ENCODE measurements at regions not wholly inside any gene's neighbourhood (a gene's known extent, or its start where the extent isn't known, plus 50 kb on each side); places are given as distances from the start of the nearest gene placed in this dataset.

- intact Hi-C loops (cut with DNase I): no loop called here
- no peak for TF ChIP-seq CTCF (IDR thresholded peaks at IDR 0.05)
Observed at GRCh38 chr1:183730886-183731573, 73.9 kb upstream of the RGL1 start.

GRCh38 chr1:183730107-183730724 lies 74.7 kb upstream of the RGL1 start:
- H3K27ac ChIP-seq: no peak overlapping the region
- intact Hi-C loops (cut with DNase I): no loop called here
- H3K9me3 ChIP-seq: no peaks in the 10 kb centered on the region
- DNase-seq (ENCODE audit: low spot score in 2 of 2): no peak
- no peak for TF ChIP-seq CTCF (IDR thresholded peaks at IDR 0.05)
- no peaks in the 10 kb centered on the region for H3K27me3 ChIP-seq
- H3K4me1 ChIP-seq: peaks cover 0 to 3% of the 10 kb centered on the region in 2 donors
- H3K36me3 ChIP-seq: no peaks in the 10 kb centered on the region
- no peak overlapping the region for H3K4me3 ChIP-seq

More at GRCh38 chr1:183730886-183731573, 73.9 kb upstream of the RGL1 start:
- Histone ChIP-seq H3K4me3 (no peak overlapping the region), H3K27me3 (no peaks in the 10 kb centered on the region), H3K9me3 (no peaks in the 10 kb centered on the region), H3K27ac (no peak overlapping the region), H3K4me1 (peaks cover 0 to 3% of the 10 kb centered on the region in 2 donors), H3K36me3 (no peaks in the 10 kb centered on the region)
- no peak for DNase-seq (ENCODE audit: low spot score in 2 of 2)

GRCh38 chr1:183726825-183727224 lies 73.7 kb upstream of the APOBEC4 start:
- intact Hi-C loops (cut with DNase I): no loop called here
- H3K27me3 ChIP-seq: no peaks in the 10 kb centered on the region
- H3K36me3 ChIP-seq: no peaks in the 10 kb centered on the region
- H3K4me1 ChIP-seq: no peaks in the 10 kb centered on the region
- no peaks in the 10 kb centered on the region for H3K9me3 ChIP-seq
- TF ChIP-seq CTCF (IDR thresholded peaks at IDR 0.05): no peak
- DNase-seq (ENCODE audit: low spot score in 2 of 2): no peak
- no peak overlapping the region for H3K27ac ChIP-seq
- no peak overlapping the region for H3K4me3 ChIP-seq

GRCh38 chr1:183724350-183725042 lies 71.4 kb upstream of the APOBEC4 start:
- intact Hi-C loops (cut with DNase I): no loop called here
- no peaks in the 10 kb centered on the region for H3K27me3 ChIP-seq
- H3K4me3 ChIP-seq: no peak overlapping the region
- DNase-seq (ENCODE audit: low spot score in 2 of 2): no peak
- no peaks in the 10 kb centered on the region for H3K4me1 ChIP-seq
- no peak overlapping the region for H3K27ac ChIP-seq
- no peaks in the 10 kb centered on the region for H3K36me3 ChIP-seq
- H3K9me3 ChIP-seq: no peaks in the 10 kb centered on the region
- no peak for TF ChIP-seq CTCF (IDR thresholded peaks at IDR 0.05)

GRCh38 chr1:183723571-183723970 lies 70.5 kb upstream of the APOBEC4 start:
- Histone ChIP-seq H3K36me3 (no peaks in the 10 kb centered on the region), H3K4me3 (no peak overlapping the region), H3K27me3 (no peaks in the 10 kb centered on the region), H3K4me1 (no peaks in the 10 kb centered on the region), H3K27ac (no peak overlapping the region), H3K9me3 (no peaks in the 10 kb centered on the region)
- no peak for TF ChIP-seq CTCF (IDR thresholded peaks at IDR 0.05)
- intact Hi-C loops (cut with DNase I): no loop called here
- no peak for DNase-seq (ENCODE audit: low spot score in 2 of 2)

All from ascending aorta (tissue), 2 donors.